OCI-LY3 (cell line): ENCODE measurements at regions not wholly inside any gene's neighbourhood (a gene's known extent, or its start where the extent isn't known, plus 50 kb on each side); places are given as distances from the start of the nearest gene placed in this dataset.

Experiments used
- H2AFZ ChIP-seq: fragments of 200-600, 300-600 bp; shearing (Covaris generic); 2 replicates; pipeline ENCODE4 v1.6.0; 2014; ENCODE audit warnings: antibody characterized with exemption, low read depth, low read length
- H3K27ac ChIP-seq: fragments of 200-600, 300-600 bp; sonication (generic); 2 replicates; pipeline ENCODE4 v1.5.1; 2014; ENCODE audit warnings: mild to moderate bottlenecking, low read length, moderate library complexity, mixed read lengths
- H3K27me3 ChIP-seq: fragments of 200-600, 300-600 bp; sonication (generic); 2 replicates; pipeline ENCODE4 v1.6.1; 2014; ENCODE audit warnings: low read depth, low read length, mixed read lengths
- H3K36me3 ChIP-seq: fragments of 200-600, 300-600 bp; sonication (generic); replicated peaks from 2 replicates; pipeline ENCODE3; 2014; ENCODE audit warnings: low read depth, low read length, mixed read lengths
- H3K4me1 ChIP-seq: fragments of 300-600, 200-600 bp; sonication (generic); 2 replicates; pipeline ENCODE4 v1.6.1; 2014; ENCODE audit warnings: low read length, mixed read lengths
- H3K4me2 ChIP-seq: fragments of 200-600, 300-600 bp; sonication (generic); 2 replicates; pipeline ENCODE4 v1.6.1; 2014; ENCODE audit warnings: low read length, mixed read lengths
- H3K4me3 ChIP-seq: fragments of 300-600, 200-600 bp; sonication (generic); 2 replicates; pipeline ENCODE4 v1.5.1; 2014; ENCODE audit warnings: antibody characterized with exemption, mild to moderate bottlenecking, low read length, moderate library complexity
- H3K79me2 ChIP-seq: fragments of 300-600, 200-600 bp; shearing (Covaris generic); 2 replicates; pipeline ENCODE4 v1.6.1; 2014; ENCODE audit warnings: mild to moderate bottlenecking, low read length, mixed read lengths
- H3K9ac ChIP-seq: fragments of 300-600, 200-600 bp; shearing (Covaris generic); 2 replicates; pipeline ENCODE4 v1.6.0; 2014; ENCODE audit warnings: mild to moderate bottlenecking, low read length, moderate library complexity
- H3K9me3 ChIP-seq: fragments of 200-600, 300-600 bp; shearing (Covaris generic); 2 replicates; pipeline ENCODE4 v1.6.1; 2014; ENCODE audit warnings: low read length, mixed read lengths; ENCODE audit not compliant: insufficient read depth
- H4K20me1 ChIP-seq: fragments of 200-600, 300-600 bp; sonication (generic); 2 replicates; pipeline ENCODE4 v1.6.1; 2016; ENCODE audit warnings: low read length, mixed read lengths; ENCODE audit not compliant: insufficient read depth
- CTCF ChIP-seq: fragments of 200-600, 300-600 bp; sonication (generic); IDR thresholded peaks from 2 replicates; pipeline ENCODE4 v1.5.1; 2014; ENCODE audit warnings: antibody characterized with exemption, low read length, low read depth
- EZH2phosphoT487 ChIP-seq: fragments of 200-600 bp; shearing (Covaris generic); IDR thresholded peaks from 2 replicates; pipeline ENCODE4 v1.6.1; 2018; ENCODE audit warnings: antibody characterized with exemption, mixed run types, low read depth

- H2AFZ ChIP-seq = no peak overlapping the region
- H3K4me2 ChIP-seq = no peak overlapping the region
- no peak overlapping the region for H3K9ac ChIP-seq
- no peaks in the 10 kb centered on the region for H4K20me1 ChIP-seq
- no peak overlapping the region for H3K4me3 ChIP-seq
- no peaks in the 10 kb centered on the region for H3K79me2 ChIP-seq
- no peak for TF ChIP-seq EZH2phosphoT487
- H3K27me3 ChIP-seq = no peaks in the 10 kb centered on the region
- no peak overlapping the region for H3K27ac ChIP-seq
- H3K9me3 ChIP-seq = no peaks in the 10 kb centered on the region
- no peaks in the 10 kb centered on the region for H3K4me1 ChIP-seq
- no peaks in the 10 kb centered on the region for H3K36me3 ChIP-seq
Measured at GRCh38 chr15:37628507-37628906, 305.9 kb upstream of the TMCO5A start.

DNA sequence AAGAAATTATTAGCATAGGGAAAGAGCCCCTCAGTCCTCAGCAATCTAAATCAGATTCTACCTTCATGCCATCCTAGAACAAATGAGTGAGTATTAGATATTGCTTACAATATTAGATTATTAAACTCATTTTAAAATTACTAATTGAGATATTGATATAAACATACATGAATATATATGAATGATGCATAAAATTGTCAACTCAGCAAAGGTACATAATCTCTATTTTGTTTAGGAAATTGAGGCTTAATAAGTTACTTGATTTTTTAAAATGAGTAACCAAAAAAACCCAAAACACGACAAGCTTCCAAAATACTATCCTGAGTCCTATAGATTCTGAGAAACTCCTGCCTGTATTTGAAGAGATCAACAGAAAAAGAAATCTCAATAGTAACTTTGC is 297.7 kb upstream of the TMCO5A start:
- H3K79me2 ChIP-seq = no peaks in the 10 kb centered on the region
- H2AFZ ChIP-seq = no peak overlapping the region
- no peak overlapping the region for H3K4me2 ChIP-seq
- H3K27me3 ChIP-seq = no peaks in the 10 kb centered on the region
- H3K4me1 ChIP-seq = no peaks in the 10 kb centered on the region
- no peak for TF ChIP-seq CTCF
- TF ChIP-seq EZH2phosphoT487 = no peak
- H4K20me1 ChIP-seq = no peaks in the 10 kb centered on the region
- H3K9ac ChIP-seq = no peak overlapping the region
- H3K9me3 ChIP-seq = no peaks in the 10 kb centered on the region
- H3K27ac ChIP-seq = no peak overlapping the region
- H3K36me3 ChIP-seq = no peaks in the 10 kb centered on the region
- H3K4me3 ChIP-seq = no peak overlapping the region

- Histone ChIP-seq H3K4me3 (no peak overlapping the region), H3K9me3 (no peaks in the 10 kb centered on the region), H3K4me2 (no peak overlapping the region), H3K4me1 (no peaks in the 10 kb centered on the region), H2AFZ (no peak overlapping the region), H3K36me3 (no peaks in the 10 kb centered on the region), H3K9ac (no peak overlapping the region), H3K27me3 (no peaks in the 10 kb centered on the region), H3K27ac (no peak overlapping the region), H4K20me1 (no peaks in the 10 kb centered on the region), H3K79me2 (no peaks in the 10 kb centered on the region)
- TF ChIP-seq EZH2phosphoT487 (no peak), CTCF (no peak)
Measured at GRCh38 chr15:37638116-37638515, 296.3 kb upstream of the TMCO5A start.

DNA sequence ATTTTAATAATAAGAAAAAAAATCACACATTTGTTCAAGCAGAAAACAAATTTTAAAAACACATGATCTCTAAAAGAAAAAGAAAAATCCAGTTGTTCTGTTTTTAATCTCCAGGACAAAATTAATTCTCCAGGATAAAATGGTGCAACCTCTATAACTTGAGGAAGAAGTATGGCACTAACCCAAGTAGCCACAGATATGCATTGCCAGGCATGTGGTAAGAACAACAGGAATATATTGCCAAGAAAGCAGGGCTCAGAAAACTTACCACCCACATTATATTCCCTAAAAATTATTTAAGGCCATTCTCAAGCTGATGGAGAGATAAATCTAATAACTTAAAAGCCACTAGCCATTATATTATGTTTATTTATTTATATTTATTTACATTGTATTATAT is 295.7 kb upstream of the TMCO5A start:
- Histone ChIP-seq H3K27ac (no peak overlapping the region), H3K36me3 (no peaks in the 10 kb centered on the region), H3K4me3 (no peak overlapping the region), H3K9ac (no peak overlapping the region), H2AFZ (no peak overlapping the region), H3K79me2 (no peaks in the 10 kb centered on the region), H3K9me3 (no peaks in the 10 kb centered on the region), H3K4me2 (no peak overlapping the region), H4K20me1 (no peaks in the 10 kb centered on the region), H3K27me3 (no peaks in the 10 kb centered on the region), H3K4me1 (no peaks in the 10 kb centered on the region)
- TF ChIP-seq CTCF = no peak
- no peak for TF ChIP-seq EZH2phosphoT487
